Thyroid gland (tissue), 4 donors: ENCODE measurements at regions not wholly inside any gene's neighbourhood (a gene's known extent, or its start where the extent isn't known, plus 50 kb on each side); places are given as distances from the start of the nearest gene placed in this dataset.
"Not testable (repeated sequence)": the region's sequence is repeated elsewhere in the genome, so short reads cannot be mapped to it uniquely, and the experiment has no call there.

ENCODE experiments used
- DNase-seq, 2 donors: peaks; one replicate each; pipeline ENCODE4 v3.0.0-alpha.2; 2019
- H3K27ac ChIP-seq, 3 donors: fragments of 200-600 bp; sonication (generic); 1 replicate in 2 of 3; 2 replicates in 1 of 3; pipeline ENCODE4 v1.5.1; 2016 to 2019; ENCODE audit warnings: mild to moderate bottlenecking in 1 of 3, moderate library complexity in 1 of 3
- H3K27me3 ChIP-seq: fragments of 200-600 bp; sonication (generic); one replicate; pipeline ENCODE4 v1.5.1; 2019
- H3K36me3 ChIP-seq, 2 donors: fragments of 200-600 bp; sonication (generic); one replicate each; pipeline ENCODE4 v1.5.1; 2016 to 2019
- H3K4me1 ChIP-seq, 2 donors: fragments of 200-600 bp; sonication (generic); one replicate each; pipeline ENCODE4 v1.5.1; 2017 to 2019
- H3K4me3 ChIP-seq, 3 donors: fragments of 200-600 bp; sonication (generic); replicated peaks in 1 of 3; 1 replicate in 2 of 3; 2 replicates in 1 of 3; pipeline ENCODE4 v1.5.1; 2016; ENCODE audit warnings: mild to moderate bottlenecking in 1 of 3
- H3K9me3 ChIP-seq: fragments of 200-600 bp; sonication (generic); one replicate; pipeline ENCODE4 v1.5.1; 2017
- WGBS, 2 donors: methylation state at CpG; one replicate each; pipeline ENCODE4 v1.1.5; 2017; 5-methylcytosine and 5-hydroxymethylcytosine counted together
- intact Hi-C: fragments of 100-400 bp; cut with DNase I; formaldehyde crosslinking; loops from one replicate; pipeline ENCODE4 v1.15.1; 2023

DNA sequence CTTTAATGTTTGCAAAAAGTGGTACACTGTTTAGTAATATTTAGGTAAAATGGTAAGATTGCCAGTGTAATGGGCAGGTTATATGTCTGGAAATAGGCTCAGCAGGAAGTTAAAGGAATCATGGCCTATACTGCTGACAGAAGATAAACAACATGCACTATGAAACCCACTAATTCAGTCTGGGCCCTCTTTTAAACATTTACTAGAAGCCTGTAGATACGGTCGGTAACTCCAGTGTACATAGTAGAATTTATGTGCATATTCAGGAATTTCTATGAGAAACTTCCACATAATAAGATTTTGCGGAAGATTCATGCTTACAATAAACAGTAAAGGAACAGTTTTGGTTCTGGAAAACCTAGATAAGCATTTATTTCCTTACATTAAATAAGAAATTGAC, 1896.9 kb downstream of the KHDRBS2 start:
- H3K36me3 ChIP-seq, H3K4me3 ChIP-seq, intact Hi-C loops, H3K9me3 ChIP-seq, H3K4me1 ChIP-seq, H3K27me3 ChIP-seq, DNase-seq, H3K27ac ChIP-seq: not testable (repeated sequence)
- 76 to 91% methylated on average over 3 of the region's 3 CpGs for WGBS, 2 donors

DNA sequence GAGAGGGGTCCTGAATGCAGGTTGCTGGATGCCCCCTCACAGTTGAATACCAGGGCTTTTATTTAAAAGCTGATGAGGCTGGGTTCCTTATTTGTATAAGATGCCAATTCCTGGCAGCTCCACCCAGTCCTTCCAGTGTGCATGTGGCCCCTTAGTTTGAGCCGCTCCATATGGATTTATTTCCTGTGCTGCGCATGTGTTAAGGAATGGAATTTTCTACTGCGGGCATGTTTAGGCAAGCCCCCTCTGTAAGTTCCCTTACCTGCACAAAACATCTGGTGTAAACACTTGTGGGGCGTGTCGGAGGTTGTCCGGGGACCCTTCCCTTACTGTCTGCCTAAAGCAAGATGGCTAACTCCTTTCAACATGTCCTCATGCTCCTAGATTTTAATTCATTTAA, 1901.4 kb downstream of the KHDRBS2 start:
- intact Hi-C loops, H3K9me3 ChIP-seq, H3K4me3 ChIP-seq, DNase-seq, H3K27ac ChIP-seq, H3K4me1 ChIP-seq, H3K36me3 ChIP-seq, H3K27me3 ChIP-seq: not testable (repeated sequence)
- 75 to 76% methylated on average over 6 of the region's 6 CpGs for WGBS, 2 donors

DNA sequence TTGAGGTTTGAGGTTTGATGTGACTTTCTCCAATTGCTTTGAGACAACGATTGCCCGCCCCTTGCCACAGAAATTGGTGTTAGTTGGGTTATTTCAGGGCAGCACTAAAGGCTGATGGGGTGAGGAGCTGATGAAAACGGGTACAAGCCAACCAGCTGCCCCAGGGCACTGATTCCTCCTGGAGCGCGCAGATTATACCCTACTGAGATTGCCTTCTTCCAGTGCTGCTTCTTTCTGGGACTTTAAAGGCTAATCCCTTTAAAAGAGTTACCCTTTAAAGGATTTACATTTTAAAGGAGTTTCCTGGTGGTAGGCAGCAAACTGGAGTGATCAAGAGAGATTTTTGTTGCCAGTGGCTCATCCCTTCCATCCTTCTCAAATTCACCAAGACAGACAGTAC, 1903.3 kb downstream of the KHDRBS2 start:
- H3K4me1 ChIP-seq, H3K9me3 ChIP-seq, H3K27ac ChIP-seq, DNase-seq, H3K4me3 ChIP-seq, intact Hi-C loops, H3K27me3 ChIP-seq, H3K36me3 ChIP-seq: not testable (repeated sequence)
- 59 to 67% methylated on average over 5 of the region's 5 CpGs for WGBS, 2 donors

DNA sequence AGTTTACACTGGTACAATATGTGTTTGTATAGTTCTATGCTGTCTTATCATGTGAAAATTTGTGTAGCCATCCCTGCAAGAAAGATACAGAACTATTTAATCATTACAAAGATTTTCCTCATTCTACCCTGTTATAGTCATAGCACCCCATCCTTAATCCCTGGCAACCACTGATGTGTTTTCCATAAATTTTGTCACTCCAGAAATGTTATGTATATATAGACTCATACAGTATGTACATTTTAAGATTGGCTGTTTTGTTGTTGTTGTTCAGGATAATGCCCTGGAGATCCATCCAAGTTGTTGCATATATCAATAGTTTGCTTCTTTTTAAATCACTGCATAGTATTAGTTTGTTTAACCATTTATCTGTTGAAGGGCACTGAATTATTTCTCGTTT, 1911.9 kb downstream of the KHDRBS2 start:
- intact Hi-C loops, H3K4me1 ChIP-seq, DNase-seq, H3K27me3 ChIP-seq, H3K4me3 ChIP-seq, H3K9me3 ChIP-seq, H3K36me3 ChIP-seq, H3K27ac ChIP-seq: not testable (repeated sequence)
- WGBS, 2 donors: 71 to 73% methylated on average over 1 of the region's 1 CpG

DNA sequence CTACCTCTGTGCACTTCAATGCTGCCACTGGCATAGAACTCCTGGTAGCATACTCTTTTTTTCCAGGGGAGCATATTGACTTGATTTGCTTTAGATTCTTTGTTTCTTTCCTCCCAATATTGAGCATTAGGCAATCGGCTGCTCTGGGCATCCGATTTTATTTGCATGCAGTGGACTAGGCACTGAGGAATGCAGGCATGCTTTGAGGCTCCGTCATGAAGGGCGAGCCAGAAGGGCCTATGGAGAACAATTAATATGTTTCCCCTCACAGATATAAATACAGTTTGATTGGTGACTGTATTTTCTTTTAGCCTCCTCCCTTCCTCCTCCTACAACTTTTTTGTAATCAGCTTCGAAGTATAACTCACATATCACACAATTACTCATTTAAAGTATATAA, 1918.2 kb downstream of the KHDRBS2 start:
- H3K4me1 ChIP-seq, intact Hi-C loops, H3K36me3 ChIP-seq, H3K9me3 ChIP-seq, DNase-seq, H3K27ac ChIP-seq, H3K4me3 ChIP-seq, H3K27me3 ChIP-seq: not testable (repeated sequence)
- WGBS, 2 donors: 80% methylated on average over 5 of the region's 5 CpGs

DNA sequence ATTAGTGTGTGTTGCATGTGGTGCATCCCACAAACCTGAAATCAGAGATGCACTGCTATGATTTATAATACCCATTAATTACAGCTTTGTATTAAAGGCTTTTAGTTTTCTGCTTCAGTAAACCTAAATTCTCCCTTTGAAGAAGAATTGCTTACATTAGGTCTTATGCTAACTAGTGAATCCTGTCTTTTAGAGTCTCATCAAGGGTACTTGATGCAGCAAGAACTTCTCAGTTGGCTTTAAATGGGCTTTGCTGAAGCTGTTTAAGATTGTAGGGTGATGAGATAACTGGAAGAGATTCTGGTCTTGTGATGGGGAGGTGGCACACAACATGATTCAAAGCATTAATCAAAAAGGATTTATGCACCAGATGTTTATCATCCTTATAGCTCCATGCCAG, 1920.1 kb downstream of the KHDRBS2 start:
- H3K36me3 ChIP-seq, H3K27me3 ChIP-seq, H3K4me3 ChIP-seq, H3K4me1 ChIP-seq, H3K9me3 ChIP-seq, DNase-seq, intact Hi-C loops, H3K27ac ChIP-seq: not testable (repeated sequence)

DNA sequence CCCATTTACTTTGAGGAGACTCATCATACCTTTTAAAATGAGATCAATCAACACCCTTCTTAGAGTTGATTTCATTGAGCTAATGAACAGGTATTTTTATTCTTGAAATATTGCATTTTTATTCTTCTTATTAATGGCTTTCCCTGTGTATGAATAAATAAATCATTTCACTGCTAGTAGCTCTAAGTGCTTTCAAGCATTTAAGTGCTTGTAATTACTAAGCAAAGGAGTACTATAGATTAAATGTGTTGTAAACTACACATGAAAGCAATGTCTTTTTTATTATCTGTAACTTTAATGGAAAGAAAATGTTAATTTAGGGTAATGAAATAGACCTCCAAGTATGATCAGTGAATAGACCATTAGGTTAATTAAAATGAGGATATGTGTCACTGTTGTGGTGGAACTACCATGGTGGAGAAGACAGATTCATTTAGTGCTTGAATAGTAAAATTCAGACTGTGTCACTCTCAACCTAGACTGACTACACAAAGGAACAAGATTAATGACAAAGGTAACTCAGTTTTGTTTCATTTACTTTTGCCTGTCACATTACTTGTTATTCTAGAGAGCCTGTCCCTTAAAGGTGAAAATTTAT, 1943.5 kb downstream of the KHDRBS2 start:
- H3K4me3 ChIP-seq, H3K4me1 ChIP-seq, DNase-seq, H3K36me3 ChIP-seq, intact Hi-C loops, H3K9me3 ChIP-seq, H3K27me3 ChIP-seq, H3K27ac ChIP-seq: not testable (repeated sequence)

DNA sequence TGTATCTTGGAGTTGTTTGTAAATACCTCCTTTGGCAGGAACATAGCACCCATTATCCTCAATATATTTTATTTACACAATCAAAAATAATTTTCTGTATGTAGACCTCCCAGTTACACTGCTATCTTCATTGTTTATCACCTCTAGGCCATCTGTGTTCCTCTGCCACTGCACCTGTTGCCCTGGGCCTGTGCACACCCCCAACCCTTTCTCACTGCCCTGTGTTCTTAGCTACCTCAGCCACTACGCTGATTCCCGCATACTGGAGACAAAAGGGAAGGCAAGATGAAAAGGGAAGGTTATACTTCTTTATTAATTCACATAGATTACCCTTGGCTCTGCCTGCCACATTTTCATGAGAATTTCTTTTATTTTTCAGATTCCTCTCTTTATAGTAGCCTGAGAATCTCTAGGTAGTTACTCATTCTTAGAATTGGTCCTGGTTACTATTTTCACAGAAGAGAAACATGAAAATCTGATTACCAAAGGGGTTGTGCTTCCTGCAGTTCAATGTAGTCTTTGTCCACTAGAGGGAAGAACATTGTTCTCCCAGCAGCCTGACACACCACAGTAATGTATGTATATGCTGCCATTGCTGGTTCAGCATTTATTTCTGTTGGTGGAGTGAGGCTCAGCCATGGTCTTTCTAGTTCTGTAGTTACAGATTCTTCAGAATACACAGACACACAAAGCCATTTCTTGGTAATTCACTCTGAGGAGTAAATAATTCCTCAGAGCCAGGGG, 1947.5 kb downstream of the KHDRBS2 start:
- H3K27ac ChIP-seq, H3K36me3 ChIP-seq, intact Hi-C loops, H3K4me1 ChIP-seq, DNase-seq, H3K27me3 ChIP-seq, H3K9me3 ChIP-seq, H3K4me3 ChIP-seq: not testable (repeated sequence)
- WGBS, 2 donors: 88 to 89% methylated on average over 2 of the region's 2 CpGs

DNA sequence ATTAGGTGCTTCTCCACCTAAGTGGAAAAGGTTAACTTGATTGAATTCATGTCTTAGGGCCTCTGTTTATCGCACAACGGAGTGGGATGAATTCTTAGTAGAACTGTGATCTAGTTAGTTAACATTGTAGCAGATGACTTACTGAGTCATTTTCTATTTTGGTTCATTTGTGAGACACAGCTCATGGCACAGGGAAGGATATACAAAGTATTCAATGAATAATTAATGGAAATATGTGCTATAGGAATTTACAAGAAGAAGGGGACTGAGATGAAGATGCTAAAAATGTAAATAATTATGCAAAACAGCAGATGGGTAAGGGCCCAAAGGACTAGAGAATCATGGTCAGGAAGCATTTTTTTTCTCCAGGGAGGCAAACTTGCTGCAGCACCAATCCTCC, 1950.9 kb downstream of the KHDRBS2 start:
- H3K9me3 ChIP-seq, H3K4me3 ChIP-seq, intact Hi-C loops, H3K36me3 ChIP-seq, H3K4me1 ChIP-seq, DNase-seq, H3K27ac ChIP-seq, H3K27me3 ChIP-seq: not testable (repeated sequence)
- WGBS, 2 donors: 91 to 93% methylated on average over 2 of the region's 2 CpGs

DNA sequence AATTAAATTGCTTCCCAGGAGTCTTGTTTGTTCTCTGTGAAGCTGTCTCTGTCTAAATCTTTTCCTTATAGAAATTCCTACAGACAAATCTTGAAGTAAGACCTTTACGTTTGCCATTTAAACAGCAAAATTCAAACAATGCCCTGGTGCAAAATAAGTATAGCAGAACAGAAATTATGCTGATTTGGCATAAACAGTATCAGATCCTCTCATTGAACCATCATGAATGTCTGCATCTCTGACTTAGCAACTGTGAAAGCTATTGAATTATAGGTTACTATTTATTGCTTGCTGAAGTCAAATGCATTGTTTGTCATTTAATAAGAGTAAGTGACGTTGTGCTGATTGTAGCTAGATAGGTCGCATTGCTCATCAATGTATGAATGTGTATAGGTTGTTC, 1952.3 kb downstream of the KHDRBS2 start:
- intact Hi-C loops, H3K27ac ChIP-seq, DNase-seq, H3K4me3 ChIP-seq, H3K36me3 ChIP-seq, H3K27me3 ChIP-seq, H3K9me3 ChIP-seq, H3K4me1 ChIP-seq: not testable (repeated sequence)
- 80 to 83% methylated on average over 3 of the region's 3 CpGs for WGBS, 2 donors

DNA sequence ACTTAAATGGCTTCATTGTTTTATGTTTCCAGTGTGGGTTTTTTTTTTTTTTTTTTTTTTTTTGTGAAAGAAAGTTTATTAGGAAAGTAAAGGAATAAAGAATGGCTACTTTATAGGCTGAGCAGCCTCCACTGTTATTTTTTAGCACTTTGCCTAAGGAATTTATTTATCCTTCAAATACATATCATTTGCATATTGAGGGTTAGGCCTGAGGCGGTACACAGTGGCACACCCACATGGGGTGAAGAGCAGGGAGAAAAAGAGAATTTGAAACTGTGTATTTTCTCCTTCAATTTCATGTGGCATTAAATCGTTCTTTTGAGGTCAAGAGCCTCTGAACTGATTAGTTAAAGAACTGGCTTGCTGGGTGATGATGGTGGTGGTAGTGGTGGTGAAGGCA, 1977.1 kb downstream of the KHDRBS2 start:
- 64 to 83% methylated on average over 2 of the region's 2 CpGs for WGBS, 2 donors
- intact Hi-C loops: not testable (repeated sequence)

More for the DNA sequence above, 1977.1 kb downstream of the KHDRBS2 start:
- not testable (repeated sequence) for H3K36me3 ChIP-seq, H3K27me3 ChIP-seq, H3K4me1 ChIP-seq, H3K9me3 ChIP-seq, H3K4me3 ChIP-seq, DNase-seq, H3K27ac ChIP-seq
